Peyer's patch (tissue), 4 donors: ENCODE measurements at regions not wholly inside any gene's neighbourhood (a gene's known extent, or its start where the extent isn't known, plus 50 kb on each side); places are given as distances from the start of the nearest gene placed in this dataset.

ENCODE experiments used
- DNase-seq, 3 donors: peaks; one replicate each; pipeline ENCODE4 v3.0.0-alpha.2; 2017 to 2019
- H3K27ac ChIP-seq, 4 donors: fragments of 200-600 bp; sonication (generic); one replicate each; pipeline ENCODE4 v1.5.1; 2016 to 2019
- H3K27me3 ChIP-seq, 2 donors: fragments of 200-600 bp; sonication (generic); one replicate each; pipeline ENCODE4 v1.5.1; 2019
- H3K36me3 ChIP-seq, 3 donors: fragments of 200-600 bp; sonication (generic); one replicate each; pipeline ENCODE4 v1.5.1; 2016 to 2019
- H3K4me1 ChIP-seq, 4 donors: fragments of 200-600 bp; sonication (generic); one replicate each; pipeline ENCODE4 v1.5.1; 2016 to 2019
- H3K4me3 ChIP-seq, 4 donors: fragments of 200-600 bp; sonication (generic); 1 replicate in 3 of 4; 2 replicates in 1 of 4; pipeline ENCODE4 v1.5.1; 2016 to 2019; ENCODE audit warnings: mild to moderate bottlenecking in 1 of 4
- H3K9me3 ChIP-seq, 4 donors: fragments of 200-600 bp; sonication (generic); one replicate each; pipeline ENCODE4 v1.5.1; 2016 to 2019; ENCODE audit warnings: mild to moderate bottlenecking in 1 of 4
- POLR2A ChIP-seq, 2 donors: fragments of 450-650 bp; IDR thresholded peaks; one replicate each; pipeline ENCODE4 v1.5.1; 2017; ENCODE audit warnings: antibody characterized with exemption in 2 of 2, mild to moderate bottlenecking in 2 of 2, moderate library complexity in 2 of 2
- TF ChIP-seq, protein P1 (sequence below), 6 experiments: fragments of 450-650 bp in 4 of 6; fragments of 200-600 bp in 2 of 6; sonication (generic) in 1 of 6; IDR thresholded peaks; one replicate each; pipeline ENCODE4 v1.5.1; 2017 to 2019; ENCODE audit warnings: antibody characterized with exemption in 6 of 6, mild to moderate bottlenecking in 3 of 6, moderate library complexity in 1 of 6

DNA sequence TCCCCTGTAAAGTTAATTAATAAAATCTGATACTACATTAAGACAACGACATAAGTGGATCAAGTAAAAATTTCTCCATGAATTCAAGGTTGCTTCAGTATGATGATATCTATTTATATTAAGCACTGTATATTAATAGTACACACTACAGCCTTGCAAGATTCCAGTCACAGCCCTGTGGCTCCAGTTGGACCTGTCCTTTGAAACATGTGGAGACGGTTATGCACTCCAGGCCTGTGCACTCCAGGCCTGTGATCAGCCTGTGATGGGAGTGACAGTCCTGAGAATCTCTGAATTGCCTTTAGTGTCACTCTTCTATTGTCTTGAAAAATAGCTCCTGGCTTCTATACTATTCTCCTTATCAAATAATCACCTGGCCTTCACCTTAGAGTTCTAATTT is 981.1 kb upstream of the AGA start:
- Histone ChIP-seq H3K36me3 (no peaks in the 10 kb centered on the region), H3K4me3 (no peak overlapping the region), H3K4me1 (no peaks in the 10 kb centered on the region), H3K9me3 (no peaks in the 10 kb centered on the region), H3K27ac (no peak overlapping the region), H3K27me3 (no peaks in the 10 kb centered on the region)
- no peak for DNase-seq
- TF ChIP-seq POLR2A (IDR thresholded peaks at IDR 0.05) = no peak
- TF ChIP-seq, protein P1, sequence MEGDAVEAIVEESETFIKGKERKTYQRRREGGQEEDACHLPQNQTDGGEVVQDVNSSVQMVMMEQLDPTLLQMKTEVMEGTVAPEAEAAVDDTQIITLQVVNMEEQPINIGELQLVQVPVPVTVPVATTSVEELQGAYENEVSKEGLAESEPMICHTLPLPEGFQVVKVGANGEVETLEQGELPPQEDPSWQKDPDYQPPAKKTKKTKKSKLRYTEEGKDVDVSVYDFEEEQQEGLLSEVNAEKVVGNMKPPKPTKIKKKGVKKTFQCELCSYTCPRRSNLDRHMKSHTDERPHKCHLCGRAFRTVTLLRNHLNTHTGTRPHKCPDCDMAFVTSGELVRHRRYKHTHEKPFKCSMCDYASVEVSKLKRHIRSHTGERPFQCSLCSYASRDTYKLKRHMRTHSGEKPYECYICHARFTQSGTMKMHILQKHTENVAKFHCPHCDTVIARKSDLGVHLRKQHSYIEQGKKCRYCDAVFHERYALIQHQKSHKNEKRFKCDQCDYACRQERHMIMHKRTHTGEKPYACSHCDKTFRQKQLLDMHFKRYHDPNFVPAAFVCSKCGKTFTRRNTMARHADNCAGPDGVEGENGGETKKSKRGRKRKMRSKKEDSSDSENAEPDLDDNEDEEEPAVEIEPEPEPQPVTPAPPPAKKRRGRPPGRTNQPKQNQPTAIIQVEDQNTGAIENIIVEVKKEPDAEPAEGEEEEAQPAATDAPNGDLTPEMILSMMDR (IDR thresholded peaks at IDR 0.05) = no peak

DNA sequence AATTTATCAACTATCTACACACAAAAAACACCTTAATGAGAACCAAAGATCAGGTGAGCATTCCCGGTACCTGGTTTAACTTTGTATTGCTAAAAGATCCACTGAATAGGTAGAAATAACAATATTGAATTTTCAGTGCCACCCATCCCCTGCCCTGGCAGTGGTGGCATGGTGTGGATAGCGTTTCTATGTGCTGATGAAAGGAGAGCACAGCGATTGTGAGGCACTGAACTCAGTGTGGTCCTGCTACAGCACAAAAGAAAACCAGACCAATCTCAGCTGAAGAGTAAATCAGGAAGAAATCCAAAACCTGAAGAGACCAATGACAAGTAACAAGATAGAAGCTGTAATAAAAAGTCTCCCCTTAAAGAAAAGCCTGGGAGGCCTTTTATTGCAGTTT is 984.6 kb upstream of the AGA start:
- Histone ChIP-seq H3K36me3 (no peaks in the 10 kb centered on the region), H3K9me3 (no peaks in the 10 kb centered on the region), H3K4me3 (no peak overlapping the region), H3K27ac (no peak overlapping the region), H3K27me3 (no peaks in the 10 kb centered on the region), H3K4me1 (no peaks in the 10 kb centered on the region)
- DNase-seq = no peak
- no peak for TF ChIP-seq POLR2A (IDR thresholded peaks at IDR 0.05)
- TF ChIP-seq, protein P1 (IDR thresholded peaks at IDR 0.05) = no peak

DNA sequence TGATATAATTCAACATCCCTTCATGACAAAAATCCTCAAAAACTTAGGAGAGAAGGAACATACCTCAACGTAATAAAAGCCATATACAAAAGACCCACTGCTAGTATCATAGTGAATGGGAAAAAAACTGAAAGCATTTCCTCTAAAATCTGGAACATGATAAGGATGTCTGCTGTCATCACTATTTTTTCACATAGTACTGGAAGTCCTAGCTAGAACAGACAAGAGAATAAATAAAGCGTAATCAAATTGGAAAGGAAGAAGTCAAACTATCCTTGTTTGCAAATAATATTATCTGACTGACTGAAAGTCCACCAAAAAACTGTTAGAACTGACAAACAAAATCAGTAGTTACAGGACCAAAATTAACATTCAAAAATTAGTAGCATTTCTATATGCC is 985.4 kb upstream of the AGA start:
- no peaks in the 10 kb centered on the region for H3K27me3 ChIP-seq
- DNase-seq = no peak
- no peaks in the 10 kb centered on the region for H3K9me3 ChIP-seq
- H3K4me3 ChIP-seq = no peak overlapping the region
- H3K27ac ChIP-seq = no peak overlapping the region
- H3K4me1 ChIP-seq = no peaks in the 10 kb centered on the region
- no peaks in the 10 kb centered on the region for H3K36me3 ChIP-seq
- TF ChIP-seq POLR2A (IDR thresholded peaks at IDR 0.05) = no peak
- TF ChIP-seq, protein P1 (IDR thresholded peaks at IDR 0.05) = no peak

DNA sequence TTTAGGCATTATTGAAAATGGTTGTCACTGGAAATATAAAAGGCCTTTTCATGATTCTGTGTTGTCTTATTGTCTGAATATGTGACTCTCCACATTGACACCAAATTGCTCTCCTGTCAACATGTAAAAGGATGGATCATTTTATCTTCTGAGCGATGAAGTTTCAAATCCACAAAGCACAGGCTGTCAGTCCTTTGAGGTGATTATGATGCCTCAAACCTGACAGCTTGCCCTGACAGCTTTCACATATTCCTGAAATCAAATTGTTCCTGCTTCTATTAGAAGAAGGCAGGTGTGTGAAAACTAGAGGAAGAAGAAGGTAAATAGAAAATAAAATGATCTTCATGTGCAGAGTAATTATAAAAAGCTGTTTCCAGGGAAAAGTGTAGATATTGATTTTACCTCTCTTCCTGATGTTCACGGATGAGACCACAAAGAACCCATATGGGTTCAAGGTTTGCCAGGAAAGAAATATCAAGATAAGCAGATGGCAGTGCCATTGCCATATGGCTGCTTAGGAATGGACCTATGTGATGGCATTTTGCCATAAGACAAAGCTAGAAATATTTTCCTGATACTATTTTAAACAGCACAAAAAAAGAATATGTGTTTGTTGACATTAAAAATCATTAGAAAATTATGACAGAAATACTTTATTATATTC is 1006.3 kb upstream of the AGA start:
- Histone ChIP-seq H3K27ac (no peak overlapping the region), H3K27me3 (no peaks in the 10 kb centered on the region), H3K4me1 (no peaks in the 10 kb centered on the region), H3K4me3 (no peak overlapping the region), H3K36me3 (no peaks in the 10 kb centered on the region), H3K9me3 (no peaks in the 10 kb centered on the region)
- no peak for DNase-seq
- TF ChIP-seq, protein P1 (IDR thresholded peaks at IDR 0.05) = no peak
- TF ChIP-seq POLR2A (IDR thresholded peaks at IDR 0.05) = no peak

DNA sequence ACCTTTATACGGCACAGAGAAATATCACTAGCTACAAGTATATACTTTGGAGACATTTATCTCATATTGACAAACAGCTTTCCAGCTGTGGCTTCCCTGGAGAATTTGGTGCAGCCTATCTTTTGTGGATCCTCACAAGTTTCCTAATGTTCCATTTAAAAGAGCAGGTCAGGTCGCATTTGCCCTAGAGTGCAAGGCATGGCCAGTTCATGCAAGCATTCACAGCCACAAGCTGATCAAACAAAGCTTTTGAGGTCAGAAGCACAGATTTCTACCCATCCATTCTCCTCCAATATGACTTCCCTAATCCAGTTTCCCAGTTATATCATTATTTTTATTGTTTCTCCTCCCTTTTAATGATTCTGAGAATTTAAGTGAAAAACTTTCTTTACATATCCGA is 1008.4 kb upstream of the AGA start:
- Histone ChIP-seq H3K4me1 (no peaks in the 10 kb centered on the region), H3K27me3 (no peaks in the 10 kb centered on the region), H3K36me3 (no peaks in the 10 kb centered on the region), H3K9me3 (no peaks in the 10 kb centered on the region), H3K27ac (no peak overlapping the region), H3K4me3 (no peak overlapping the region)
- no peak for DNase-seq
- no peak for TF ChIP-seq POLR2A (IDR thresholded peaks at IDR 0.05)
- TF ChIP-seq, protein P1 (IDR thresholded peaks at IDR 0.05) = no peak

DNA sequence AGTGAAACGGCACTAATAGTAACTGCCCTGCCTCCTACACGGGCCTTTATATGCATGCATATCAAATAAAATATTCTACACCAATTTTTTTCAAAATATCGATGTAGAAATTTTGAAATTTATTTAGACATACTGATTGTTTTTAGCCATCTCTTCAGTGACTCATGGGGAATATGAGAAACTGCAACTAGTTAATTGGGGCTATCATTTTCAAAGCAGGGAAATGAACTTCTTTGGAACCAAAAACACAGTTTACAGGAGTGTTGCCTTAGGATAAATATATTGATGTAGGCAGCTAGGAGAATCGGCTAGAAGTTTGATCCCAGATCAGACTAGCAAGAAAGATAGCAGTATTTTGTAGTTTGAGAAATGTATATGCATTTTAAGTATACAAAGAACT is 1010.8 kb upstream of the AGA start:
- Histone ChIP-seq H3K4me1 (no peaks in the 10 kb centered on the region), H3K27me3 (no peaks in the 10 kb centered on the region), H3K9me3 (no peaks in the 10 kb centered on the region), H3K36me3 (no peaks in the 10 kb centered on the region), H3K27ac (no peak overlapping the region), H3K4me3 (no peak overlapping the region)
- no peak for DNase-seq
- no peak for TF ChIP-seq POLR2A (IDR thresholded peaks at IDR 0.05)
- TF ChIP-seq, protein P1 (IDR thresholded peaks at IDR 0.05) = no peak
